Esophagus muscularis mucosa (tissue), 4 donors: ENCODE measurements at regions not wholly inside any gene's neighbourhood (a gene's known extent, or its start where the extent isn't known, plus 50 kb on each side); places are given as distances from the start of the nearest gene placed in this dataset.
A peak's percentile ranks its signal among the peaks of the same experiment; 100 is the strongest.

Experiments
- DNase-seq: peaks from one replicate; pipeline ENCODE4 v3.0.0-alpha.2; 2017; ENCODE audit errors: extremely low spot score
- H3K27ac ChIP-seq, 4 donors: fragments of 200-600 bp; sonication (generic); replicated peaks in 1 of 4; 1 replicate in 3 of 4; 2 replicates in 1 of 4; pipeline ENCODE4 v1.5.1; 2016 to 2019; ENCODE audit warnings: mild to moderate bottlenecking in 1 of 4
- H3K27me3 ChIP-seq, 4 donors: fragments of 200-600 bp; sonication (generic); one replicate each; pipeline versions ENCODE4 v1.5.1 to v1.6.0; 2016 to 2019
- H3K36me3 ChIP-seq, 4 donors: fragments of 200-600 bp; sonication (generic); one replicate each; pipeline ENCODE4 v1.5.1; 2016 to 2019
- H3K4me1 ChIP-seq, 4 donors: fragments of 200-600 bp; sonication (generic); one replicate each; pipeline ENCODE4 v1.5.1; 2016 to 2019
- H3K4me3 ChIP-seq, 4 donors: fragments of 200-600 bp; sonication (generic); 1 replicate in 2 of 4; 2 replicates in 2 of 4; pipeline ENCODE4 v1.5.1; 2016 to 2019; ENCODE audit warnings: mild to moderate bottlenecking in 4 of 4, moderate library complexity in 1 of 4
- H3K9me3 ChIP-seq, 4 donors: fragments of 200-600 bp; sonication (generic); 1 replicate in 3 of 4; 2 replicates in 1 of 4; pipeline ENCODE4 v1.5.1; 2016 to 2019
- CTCF ChIP-seq, 3 experiments: fragments of 200-600 bp in 2 of 3; fragments of 450-650 bp in 1 of 3; sonication (generic) in 2 of 3; IDR thresholded peaks; one replicate each; pipeline ENCODE4 v1.5.1; 2017 to 2019; ENCODE audit warnings: antibody characterized with exemption in 3 of 3, mild to moderate bottlenecking in 2 of 3, moderate library complexity in 1 of 3
- EP300 ChIP-seq: sonication (generic); formaldehyde crosslinking; IDR thresholded peaks from one replicate; pipeline ENCODE4 v1.6.1; 2017; ENCODE audit warnings: antibody characterized with exemption
- POLR2A ChIP-seq: fragments of 450-650 bp; IDR thresholded peaks from one replicate; pipeline ENCODE4 v1.6.1; 2017; ENCODE audit warnings: antibody characterized with exemption, moderate library complexity, mild to moderate bottlenecking, low read depth
- POLR2AphosphoS5 ChIP-seq, 2 donors: sonication (generic); formaldehyde crosslinking; IDR thresholded peaks; one replicate each; pipeline ENCODE4 v1.6.1; 2017; ENCODE audit warnings: antibody characterized with exemption in 2 of 2
- WGBS: methylation state at CpG from one replicate; pipeline ENCODE4 v1.1.5; 2018; 5-methylcytosine and 5-hydroxymethylcytosine counted together
- intact Hi-C: fragments of 100-400 bp; cut with DNase I; formaldehyde crosslinking; loops from one replicate; pipeline ENCODE4 v1.15.1; 2023

- H3K27ac ChIP-seq = no peak overlapping the region
- H3K9me3 ChIP-seq = no peaks in the 10 kb centered on the region
- H3K27me3 ChIP-seq = peaks cover 0 to 21% (median 0%) of the 10 kb centered on the region in 4 donors
- intact Hi-C loops = no loop called here
- WGBS = 29% methylated on average over 3 of the region's 3 CpGs
- DNase-seq = no peak
- TF ChIP-seq POLR2AphosphoS5 (IDR thresholded peaks at IDR 0.05) = no peak
- TF ChIP-seq CTCF (IDR thresholded peaks at IDR 0.05) = no peak
- TF ChIP-seq EP300 = no peak
- no peak for TF ChIP-seq POLR2A
- H3K4me1 ChIP-seq = no peaks in the 10 kb centered on the region
- H3K36me3 ChIP-seq = no peaks in the 10 kb centered on the region
- no peak overlapping the region for H3K4me3 ChIP-seq
Measured at GRCh38 chr16:56011808-56012481, 136.8 kb upstream of the CES5A start.

- DNase-seq = peak; percentile 72
- no peaks in the 10 kb centered on the region for H3K9me3 ChIP-seq
- no peaks in the 10 kb centered on the region for H3K4me1 ChIP-seq
- WGBS = 65% methylated on average over 1 of the region's 1 CpG
- intact Hi-C loops = no loop called here
- TF ChIP-seq CTCF (IDR thresholded peaks at IDR 0.05) (no peak), POLR2AphosphoS5 (IDR thresholded peaks at IDR 0.05) (no peak), EP300 (no peak), POLR2A (no peak)
- H3K27ac ChIP-seq = no peak overlapping the region
- no peak overlapping the region for H3K4me3 ChIP-seq
- H3K36me3 ChIP-seq = no peaks in the 10 kb centered on the region
- peaks cover 0 to 6% (median 0%) of the 10 kb centered on the region in 4 donors for H3K27me3 ChIP-seq
Measured at GRCh38 chr16:56005958-56006357, 130.8 kb upstream of the CES5A start.

GRCh38 chr16:55999683-56000082 lies 124.5 kb upstream of the CES5A start:
- Histone ChIP-seq H3K4me1 (no peaks in the 10 kb centered on the region), H3K9me3 (peaks cover 0 to 13% (median 9%) of the 10 kb centered on the region in 4 donors), H3K4me3 (no peak overlapping the region), H3K27me3 (no peaks in the 10 kb centered on the region), H3K27ac (no peak overlapping the region), H3K36me3 (no peaks in the 10 kb centered on the region)
- TF ChIP-seq POLR2AphosphoS5 (IDR thresholded peaks at IDR 0.05) (no peak), EP300 (no peak), CTCF (IDR thresholded peaks at IDR 0.05) (no peak)
- intact Hi-C loops = no loop called here
- DNase-seq = no peak
- WGBS = 39% methylated on average over 1 of the region's 1 CpG

GRCh38 chr16:55993088-55993487 lies 117.9 kb upstream of the CES5A start:
- Histone ChIP-seq H3K36me3 (no peaks in the 10 kb centered on the region), H3K9me3 (no peaks in the 10 kb centered on the region), H3K4me1 (no peaks in the 10 kb centered on the region), H3K27ac (no peak overlapping the region), H3K27me3 (no peaks in the 10 kb centered on the region), H3K4me3 (no peak overlapping the region)
- 87% methylated on average over 3 of the region's 3 CpGs for WGBS
- no peak for TF ChIP-seq POLR2A
- TF ChIP-seq POLR2AphosphoS5 (IDR thresholded peaks at IDR 0.05) = no peak
- no peak for TF ChIP-seq EP300
- TF ChIP-seq CTCF (IDR thresholded peaks at IDR 0.05) = no peak
- intact Hi-C loops = no loop called here
- DNase-seq = no peak

- WGBS = 56% methylated on average over 1 of the region's 1 CpG
Measured at GRCh38 chr16:55992551-55992950, 117.4 kb upstream of the CES5A start.

More at GRCh38 chr16:55992551-55992950, 117.4 kb upstream of the CES5A start:
- Histone ChIP-seq H3K4me3 (no peak overlapping the region), H3K4me1 (no peaks in the 10 kb centered on the region), H3K9me3 (no peaks in the 10 kb centered on the region), H3K27ac (no peak overlapping the region), H3K36me3 (no peaks in the 10 kb centered on the region), H3K27me3 (no peaks in the 10 kb centered on the region)
- TF ChIP-seq EP300 = no peak
- TF ChIP-seq POLR2A = no peak
- TF ChIP-seq CTCF (IDR thresholded peaks at IDR 0.05) = no peak
- TF ChIP-seq POLR2AphosphoS5 (IDR thresholded peaks at IDR 0.05) = no peak
- intact Hi-C loops = no loop called here
- no peak for DNase-seq
